ENCODE measurements at regions not wholly inside any gene's neighbourhood (a gene's known extent, or its start where the extent isn't known, plus 50 kb on each side); places are given as distances from the start of the nearest gene placed in this dataset.
A peak's percentile ranks its signal among the peaks of the same experiment; 100 is the strongest.

- no peak for TF ChIP-seq CTCF (IDR thresholded peaks at IDR 0.05; ENCODE audit: insufficient read depth, low read depth, low read length)
- no peak for DNase-seq (ENCODE audit: low read depth)
- H3K4me3 ChIP-seq (ENCODE audit: low read depth, low read length) = no peak overlapping the region
Measured at GRCh38 chr1:116265931-116266863, 106.8 kb upstream of the ATP1A1 start.

GRCh38 chr1:116266864-116267212 is 106.2 kb upstream of the ATP1A1 start:
- no peak for DNase-seq (ENCODE audit: low read depth)
- H3K4me3 ChIP-seq (ENCODE audit: low read depth, low read length) = no peak overlapping the region
- TF ChIP-seq CTCF (IDR thresholded peaks at IDR 0.05; ENCODE audit: insufficient read depth, low read depth, low read length) = no peak

GRCh38 chr1:116268211-116268610 is 104.8 kb upstream of the ATP1A1 start:
- H3K4me3 ChIP-seq (ENCODE audit: low read depth, low read length) = no peak overlapping the region
- peak; percentile 26 for DNase-seq (ENCODE audit: low read depth)
- no peak for TF ChIP-seq CTCF (IDR thresholded peaks at IDR 0.05; ENCODE audit: insufficient read depth, low read depth, low read length)

GRCh38 chr1:116270316-116271057 is 102.6 kb upstream of the ATP1A1 start:
- no peak for TF ChIP-seq CTCF (IDR thresholded peaks at IDR 0.05; ENCODE audit: insufficient read depth, low read depth, low read length)
- DNase-seq (ENCODE audit: low read depth) = no peak
- H3K4me3 ChIP-seq (ENCODE audit: low read depth, low read length) = no peak overlapping the region

GRCh38 chr1:116273042-116273783 is 99.8 kb upstream of the ATP1A1 start:
- no peak for DNase-seq (ENCODE audit: low read depth)
- TF ChIP-seq CTCF (IDR thresholded peaks at IDR 0.05; ENCODE audit: insufficient read depth, low read depth, low read length) = no peak
- no peak overlapping the region for H3K4me3 ChIP-seq (ENCODE audit: low read depth, low read length)

GRCh38 chr1:116276532-116276931 is 96.5 kb upstream of the ATP1A1 start:
- no peak for DNase-seq (ENCODE audit: low read depth)
- TF ChIP-seq CTCF (IDR thresholded peaks at IDR 0.05; ENCODE audit: insufficient read depth, low read depth, low read length) = no peak

More at GRCh38 chr1:116276532-116276931, 96.5 kb upstream of the ATP1A1 start:
- H3K4me3 ChIP-seq (ENCODE audit: low read depth, low read length) = no peak overlapping the region
